ENCODE measurements at regions not wholly inside any gene's neighbourhood (a gene's known extent, or its start where the extent isn't known, plus 50 kb on each side); places are given as distances from the start of the nearest gene placed in this dataset.

- TF ChIP-seq, protein P1, sequence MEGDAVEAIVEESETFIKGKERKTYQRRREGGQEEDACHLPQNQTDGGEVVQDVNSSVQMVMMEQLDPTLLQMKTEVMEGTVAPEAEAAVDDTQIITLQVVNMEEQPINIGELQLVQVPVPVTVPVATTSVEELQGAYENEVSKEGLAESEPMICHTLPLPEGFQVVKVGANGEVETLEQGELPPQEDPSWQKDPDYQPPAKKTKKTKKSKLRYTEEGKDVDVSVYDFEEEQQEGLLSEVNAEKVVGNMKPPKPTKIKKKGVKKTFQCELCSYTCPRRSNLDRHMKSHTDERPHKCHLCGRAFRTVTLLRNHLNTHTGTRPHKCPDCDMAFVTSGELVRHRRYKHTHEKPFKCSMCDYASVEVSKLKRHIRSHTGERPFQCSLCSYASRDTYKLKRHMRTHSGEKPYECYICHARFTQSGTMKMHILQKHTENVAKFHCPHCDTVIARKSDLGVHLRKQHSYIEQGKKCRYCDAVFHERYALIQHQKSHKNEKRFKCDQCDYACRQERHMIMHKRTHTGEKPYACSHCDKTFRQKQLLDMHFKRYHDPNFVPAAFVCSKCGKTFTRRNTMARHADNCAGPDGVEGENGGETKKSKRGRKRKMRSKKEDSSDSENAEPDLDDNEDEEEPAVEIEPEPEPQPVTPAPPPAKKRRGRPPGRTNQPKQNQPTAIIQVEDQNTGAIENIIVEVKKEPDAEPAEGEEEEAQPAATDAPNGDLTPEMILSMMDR (conservative IDR thresholded peaks at IDR 0.05), result no peak
- Mint-ChIP-seq H3K36me3 (ENCODE audit: insufficient read depth in 1 of 3, low read depth in 3 of 3) (no peaks in the 10 kb centered on the region), H3K4me1 (no peaks in the 10 kb centered on the region), H3K4me3 (no peak overlapping the region), H3K27ac (no peak overlapping the region), H3K27me3 (ENCODE audit: low read depth) (no peaks in the 10 kb centered on the region), H3K9me3 (no peaks in the 10 kb centered on the region)
- no peak for DNase-seq
- H3K79me1 ChIP-seq (ENCODE audit: insufficient read depth, low read depth, low read length, poor library complexity, severe bottlenecking), result no peaks in the 10 kb centered on the region
- H3K23me2 ChIP-seq (ENCODE audit: insufficient read length, low read depth, low read length, poor library complexity, severe bottlenecking), result no peaks in the 10 kb centered on the region
- no peak overlapping the region for H2AFZ ChIP-seq (ENCODE audit: low read length)
- H3K79me2 ChIP-seq (ENCODE audit: insufficient read depth, low read length), result no peaks in the 10 kb centered on the region
- no peak overlapping the region for H3K56ac ChIP-seq (ENCODE audit: insufficient read length, low read depth, low read length)
- H3K27me3 ChIP-seq (ENCODE audit: insufficient read depth, low read length), result no peaks in the 10 kb centered on the region
- no peaks in the 10 kb centered on the region for H4K20me1 ChIP-seq (ENCODE audit: control insufficient read depth, insufficient read depth, insufficient read length)
- no peak overlapping the region for H2BK15ac ChIP-seq (ENCODE audit: low read depth, low read length)
- no peak overlapping the region for H4K5ac ChIP-seq (ENCODE audit: insufficient read length, low read depth, low read length)
- no peak overlapping the region for H4K91ac ChIP-seq (ENCODE audit: insufficient read length, low read depth, low read length)
- no peaks in the 10 kb centered on the region for H3K9me3 ChIP-seq (ENCODE audit: control insufficient read depth, low read depth, low read length)
- no peak overlapping the region for H2BK120ac ChIP-seq (ENCODE audit: low read depth, low read length, poor library complexity, severe bottlenecking)
- no peak overlapping the region for H2AK5ac ChIP-seq (ENCODE audit: insufficient read length, low read length)
- no peak overlapping the region for H3K9ac ChIP-seq (ENCODE audit: extremely low read depth, insufficient read length, low read length)
- no peak overlapping the region for H2BK5ac ChIP-seq (ENCODE audit: insufficient read length, low read length)
- no peak overlapping the region for H3T11ph ChIP-seq (ENCODE audit: low read length)
- H2BK20ac ChIP-seq (ENCODE audit: low read depth, low read length, poor library complexity, severe bottlenecking), result no peak overlapping the region
- no peaks in the 10 kb centered on the region for H3K4me1 ChIP-seq (ENCODE audit: insufficient read depth, low read length)
- no peak overlapping the region for H3K18ac ChIP-seq (ENCODE audit: insufficient read length, low read depth, low read length)
- no peak overlapping the region for H3K4ac ChIP-seq (ENCODE audit: low read depth, low read length)
- H3K27ac ChIP-seq (ENCODE audit: insufficient read length, low read depth, low read length), result no peak overlapping the region
- H3K14ac ChIP-seq (ENCODE audit: insufficient read depth, low read length), result no peak overlapping the region
- no peak overlapping the region for H4K8ac ChIP-seq (replicated peaks; ENCODE audit: insufficient read length, low read depth, low read length)
- H2BK12ac ChIP-seq (ENCODE audit: insufficient read length, low read depth, low read length), result no peak overlapping the region
- H3K23ac ChIP-seq (ENCODE audit: insufficient read length, low read depth, low read length), result no peak overlapping the region
- no CpG with 5 or more reads among the region's 2 CpGs for WGBS (ENCODE audit: extremely low coverage, insufficient read length, low lambda C conversion rate)
- no peak overlapping the region for H3K4me2 ChIP-seq (ENCODE audit: insufficient read depth, insufficient read length, low read length)
These were observed 106.1 kb upstream of the CDH9 start for GRCh38 chr5:27144456-27144855.

Measured in H9 (cell line).